Right lobe of liver (tissue), 6 donors: ENCODE measurements at regions not wholly inside any gene's neighbourhood (a gene's known extent, or its start where the extent isn't known, plus 50 kb on each side); places are given as distances from the start of the nearest gene placed in this dataset.

Source experiments
- ATAC-seq, 4 donors: fragments of 200-7000 bp; cut with Tn5 transposase; one replicate each; pipeline ENCODE4 v1.9.1; 2020; ENCODE audit warnings: mild to moderate bottlenecking in 4 of 4, moderate library complexity in 4 of 4
- DNase-seq, 3 donors: peaks; one replicate each; pipeline ENCODE4 v3.0.0-alpha.2; 2020
- H3K27ac ChIP-seq, 3 donors: fragments of 200-600 bp; one replicate each; pipeline ENCODE4 v1.8.0; 2022
- H3K27me3 ChIP-seq, 2 donors: fragments of 200-600 bp; one replicate each; pipeline ENCODE4 v1.8.0; 2022
- H3K36me3 ChIP-seq, 4 donors: fragments of 200-600 bp; sonication (generic) in 1 of 4; one replicate each; pipeline versions ENCODE4 v1.5.1 to v1.8.0; 2017 to 2022; ENCODE audit warnings: control low read depth in 1 of 4
- H3K4me1 ChIP-seq, 4 donors: fragments of 200-600 bp; sonication (generic) in 1 of 4; one replicate each; pipeline versions ENCODE4 v1.5.1 to v1.8.0; 2017 to 2022; ENCODE audit warnings: control low read depth in 1 of 4
- H3K4me3 ChIP-seq, 3 donors: fragments of 200-600 bp; one replicate each; pipeline ENCODE4 v1.8.0; 2022
- H3K9me3 ChIP-seq, 4 donors: fragments of 200-600 bp; sonication (generic) in 1 of 4; one replicate each; pipeline versions ENCODE4 v1.5.1 to v1.8.0; 2017 to 2022; ENCODE audit warnings: control low read depth in 1 of 4
- POLR2A ChIP-seq: fragments of 450-650 bp; IDR thresholded peaks from one replicate; pipeline ENCODE4 v1.6.1; 2017; ENCODE audit warnings: antibody characterized with exemption, mild to moderate bottlenecking
- WGBS: methylation state at CpG from one replicate; pipeline ENCODE4 v1.1.6; 2018; ENCODE audit warnings: low coverage, low lambda C conversion rate; ENCODE audit not compliant: insufficient coverage; ENCODE audit errors: missing lambda C conversion rate; 5-methylcytosine and 5-hydroxymethylcytosine counted together
- intact Hi-C, 2 donors: fragments of 100-400 bp; cut with DNase I; formaldehyde crosslinking; loops; one replicate each; pipeline versions ENCODE4 v1.11.2 to v1.14.1; 2022
- TF ChIP-seq, protein P1 (sequence below), 4 donors: fragments of 200-600 bp in 3 of 4; fragments of 450-650 bp in 1 of 4; IDR thresholded peaks; one replicate each; pipeline versions ENCODE4 v1.5.1 to v1.8.0; 2016 to 2022; ENCODE audit warnings: antibody characterized with exemption in 4 of 4, mild to moderate bottlenecking in 2 of 4
- donor health status: DM: no; HTN: yes; CAD: no.
- donor health status: DM: no; HTN: no; CAD: no.
- donor health status: DM: no; HTN: no; CAD: no.
- donor health status: DM: no; HTN: yes; CAD: no.
- donor health status: DM: no; HTN: yes; CAD: no.

DNA sequence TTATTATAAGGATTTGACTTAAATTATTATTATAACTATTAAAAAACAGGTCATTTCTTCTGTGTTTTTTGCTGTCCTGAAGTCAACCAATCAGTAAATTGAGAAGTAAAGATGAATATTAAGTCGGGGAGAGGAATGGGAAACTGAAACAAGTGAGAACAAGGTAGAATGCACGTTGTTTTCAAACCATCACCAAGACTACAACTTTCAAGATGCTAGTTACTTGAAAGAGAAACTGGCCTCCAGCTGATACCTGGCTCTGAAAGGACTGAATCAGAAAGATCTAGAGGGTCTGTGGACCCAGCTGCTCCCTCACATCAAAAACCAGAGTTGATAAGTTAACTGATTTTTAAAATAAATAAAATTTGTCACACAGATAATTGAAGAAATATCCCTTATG is 1301.5 kb upstream of the ATXN8OS start:
- Histone ChIP-seq H3K27ac (no peak overlapping the region), H3K36me3 (no peaks in the 10 kb centered on the region), H3K4me3 (no peak overlapping the region), H3K9me3 (no peaks in the 10 kb centered on the region), H3K27me3 (no peaks in the 10 kb centered on the region), H3K4me1 (no peaks in the 10 kb centered on the region)
- intact Hi-C loops = no loop called here
- no peak for TF ChIP-seq POLR2A
- TF ChIP-seq, protein P1, sequence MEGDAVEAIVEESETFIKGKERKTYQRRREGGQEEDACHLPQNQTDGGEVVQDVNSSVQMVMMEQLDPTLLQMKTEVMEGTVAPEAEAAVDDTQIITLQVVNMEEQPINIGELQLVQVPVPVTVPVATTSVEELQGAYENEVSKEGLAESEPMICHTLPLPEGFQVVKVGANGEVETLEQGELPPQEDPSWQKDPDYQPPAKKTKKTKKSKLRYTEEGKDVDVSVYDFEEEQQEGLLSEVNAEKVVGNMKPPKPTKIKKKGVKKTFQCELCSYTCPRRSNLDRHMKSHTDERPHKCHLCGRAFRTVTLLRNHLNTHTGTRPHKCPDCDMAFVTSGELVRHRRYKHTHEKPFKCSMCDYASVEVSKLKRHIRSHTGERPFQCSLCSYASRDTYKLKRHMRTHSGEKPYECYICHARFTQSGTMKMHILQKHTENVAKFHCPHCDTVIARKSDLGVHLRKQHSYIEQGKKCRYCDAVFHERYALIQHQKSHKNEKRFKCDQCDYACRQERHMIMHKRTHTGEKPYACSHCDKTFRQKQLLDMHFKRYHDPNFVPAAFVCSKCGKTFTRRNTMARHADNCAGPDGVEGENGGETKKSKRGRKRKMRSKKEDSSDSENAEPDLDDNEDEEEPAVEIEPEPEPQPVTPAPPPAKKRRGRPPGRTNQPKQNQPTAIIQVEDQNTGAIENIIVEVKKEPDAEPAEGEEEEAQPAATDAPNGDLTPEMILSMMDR (IDR thresholded peaks at IDR 0.05) = no peak
- no peak for ATAC-seq
- WGBS = 40% methylated on average over 2 of the region's 2 CpGs
- DNase-seq = no peak

DNA sequence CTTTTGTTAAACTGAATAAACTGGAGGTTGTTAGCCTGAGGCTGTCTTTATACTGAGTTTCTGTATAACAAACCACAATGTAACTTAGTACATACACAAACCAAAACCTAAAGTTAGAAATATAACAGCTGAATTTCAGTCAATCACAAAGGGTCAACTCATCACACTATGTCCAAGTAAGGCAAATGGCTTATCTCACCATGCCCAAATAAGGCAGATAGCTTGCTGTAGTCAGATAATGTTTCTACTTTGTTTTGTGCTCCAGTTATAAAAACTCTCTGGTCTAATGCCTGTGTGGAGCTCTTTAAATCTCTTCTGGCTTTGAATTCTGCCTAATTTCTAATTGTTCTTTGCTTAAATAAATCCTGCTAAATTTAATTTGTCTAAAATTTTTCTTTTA is 1323.4 kb upstream of the ATXN8OS start:
- Histone ChIP-seq H3K27me3 (no peaks in the 10 kb centered on the region), H3K4me1 (no peaks in the 10 kb centered on the region), H3K9me3 (no peaks in the 10 kb centered on the region), H3K36me3 (no peaks in the 10 kb centered on the region), H3K4me3 (no peak overlapping the region), H3K27ac (no peak overlapping the region)
- intact Hi-C loops = no loop called here
- TF ChIP-seq, protein P1 (IDR thresholded peaks at IDR 0.05) = no peak
- TF ChIP-seq POLR2A = no peak
- ATAC-seq = no peak
- no peak for DNase-seq

- intact Hi-C loops = no loop called here
- ATAC-seq (no peak), DNase-seq (no peak)
- no peak overlapping the region for H3K4me3 ChIP-seq
- no peak for TF ChIP-seq POLR2A
- TF ChIP-seq, protein P1 (IDR thresholded peaks at IDR 0.05) = no peak
- H3K27ac ChIP-seq = no peak overlapping the region
- no peaks in the 10 kb centered on the region for H3K9me3 ChIP-seq
- no peaks in the 10 kb centered on the region for H3K36me3 ChIP-seq
- no peaks in the 10 kb centered on the region for H3K27me3 ChIP-seq
- H3K4me1 ChIP-seq = no peaks in the 10 kb centered on the region
- 69% methylated on average over 2 of the region's 2 CpGs for WGBS
These were observed 1348.0 kb upstream of the ATXN8OS start for GRCh38 chr13:68759617-68760016.

DNA sequence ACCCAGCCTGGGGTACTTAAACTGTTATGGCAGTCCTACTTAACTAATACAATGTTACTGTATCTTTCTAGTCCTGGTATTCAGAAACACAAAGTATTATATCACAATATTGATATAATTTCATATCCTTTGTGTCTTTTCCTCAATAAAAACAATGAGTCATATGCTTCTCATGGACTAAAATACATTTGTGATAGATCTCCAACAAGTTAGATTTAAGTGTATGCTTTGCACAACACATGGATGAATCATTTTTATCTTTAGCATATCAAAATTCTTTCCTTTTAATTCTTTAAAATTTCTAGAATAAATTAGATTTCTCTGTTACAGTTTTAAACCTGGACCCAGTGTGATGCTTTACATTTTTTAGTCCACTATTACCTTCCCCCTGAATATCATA is 1357.8 kb upstream of the ATXN8OS start:
- H3K4me3 ChIP-seq = no peak overlapping the region
- H3K27ac ChIP-seq = no peak overlapping the region
- ATAC-seq (no peak), DNase-seq (no peak)
- no peaks in the 10 kb centered on the region for H3K4me1 ChIP-seq
- no peaks in the 10 kb centered on the region for H3K27me3 ChIP-seq
- no peaks in the 10 kb centered on the region for H3K9me3 ChIP-seq
- intact Hi-C loops = no loop called here
- H3K36me3 ChIP-seq = no peaks in the 10 kb centered on the region
- no peak for TF ChIP-seq POLR2A
- TF ChIP-seq, protein P1 (IDR thresholded peaks at IDR 0.05) = no peak

- Histone ChIP-seq H3K4me3 (no peak overlapping the region), H3K27me3 (no peaks in the 10 kb centered on the region), H3K4me1 (no peaks in the 10 kb centered on the region), H3K9me3 (no peaks in the 10 kb centered on the region), H3K36me3 (no peaks in the 10 kb centered on the region), H3K27ac (no peak overlapping the region)
- intact Hi-C loops = no loop called here
- WGBS = 44% methylated on average over 5 of the region's 5 CpGs
- no peak for ATAC-seq
- TF ChIP-seq, protein P1 (IDR thresholded peaks at IDR 0.05) = no peak
- TF ChIP-seq POLR2A = no peak
- DNase-seq = no peak
These were observed 1359.6 kb upstream of the ATXN8OS start for GRCh38 chr13:68748038-68748437.
